Suprapubic skin (tissue), 4 donors: ENCODE measurements at regions not wholly inside any gene's neighbourhood (a gene's known extent, or its start where the extent isn't known, plus 50 kb on each side); places are given as distances from the start of the nearest gene placed in this dataset.

Source experiments
- CTCF ChIP-seq, 2 donors: fragments of 200-600 bp in 1 of 2; fragments of 450-650 bp in 1 of 2; sonication (generic) in 1 of 2; IDR thresholded peaks; one replicate each; pipeline ENCODE4 v1.5.1; 2016 to 2019; ENCODE audit warnings: antibody characterized with exemption in 2 of 2, mild to moderate bottlenecking in 1 of 2, moderate library complexity in 1 of 2
- EP300 ChIP-seq: sonication (generic); formaldehyde crosslinking; IDR thresholded peaks from one replicate; pipeline ENCODE4 v1.6.1; 2017; ENCODE audit warnings: antibody characterized with exemption
- POLR2A ChIP-seq, 2 donors: fragments of 450-650 bp; IDR thresholded peaks; one replicate each; pipeline ENCODE4 v1.6.1; 2017; ENCODE audit warnings: antibody characterized with exemption in 2 of 2, mild to moderate bottlenecking in 2 of 2, moderate library complexity in 2 of 2
- POLR2AphosphoS5 ChIP-seq, 3 donors: sonication (generic); formaldehyde crosslinking; IDR thresholded peaks; one replicate each; pipeline ENCODE4 v1.6.1; 2017; ENCODE audit warnings: antibody characterized with exemption in 3 of 3

GRCh38 chr20:20941468-20941889 is 164.7 kb downstream of the LINC00237 start:
- TF ChIP-seq CTCF (IDR thresholded peaks at IDR 0.05), result no peak
- TF ChIP-seq POLR2A (IDR thresholded peaks at IDR 0.05), result no peak
- no peak for TF ChIP-seq EP300
- no peak for TF ChIP-seq POLR2AphosphoS5 (IDR thresholded peaks at IDR 0.05)
